ENCODE measurements at regions not wholly inside any gene's neighbourhood (a gene's known extent, or its start where the extent isn't known, plus 50 kb on each side); places are given as distances from the start of the nearest gene placed in this dataset.

DNA sequence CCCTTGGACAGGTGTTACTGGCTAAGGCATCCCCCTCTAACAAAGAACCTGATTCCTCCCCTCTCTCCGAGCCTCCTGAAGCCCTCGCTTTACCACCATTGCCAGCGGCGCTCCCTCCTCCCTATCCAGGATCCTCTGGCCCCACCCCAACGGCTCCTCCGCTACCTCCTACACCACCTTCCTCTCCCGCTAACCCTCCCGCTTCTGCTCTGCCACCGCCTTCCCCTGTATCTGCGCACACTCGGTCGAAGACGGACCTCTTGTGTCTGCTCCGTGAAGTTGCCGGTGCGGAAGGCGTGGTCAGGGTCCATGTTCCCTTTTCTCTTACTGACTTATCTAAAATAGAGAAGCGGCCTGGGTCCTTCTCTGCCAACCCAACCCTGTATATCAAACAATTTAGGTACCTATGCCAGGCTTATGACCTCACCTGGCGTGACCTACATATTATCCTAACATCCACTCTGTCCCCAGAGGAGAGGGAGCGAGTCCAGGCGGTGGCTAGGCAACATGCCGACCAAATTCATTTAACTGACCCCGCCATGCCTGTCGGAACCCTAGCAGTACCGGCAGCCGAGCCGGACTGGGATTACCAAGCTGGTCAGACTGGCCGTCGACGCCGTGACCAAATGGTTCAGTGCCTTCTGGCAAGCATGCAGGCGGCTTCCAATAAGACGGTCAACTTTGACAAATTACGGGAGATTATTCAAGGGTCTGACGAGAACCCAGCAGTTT lies 958.9 kb downstream of the RPA4 start:
- FAIRE-seq, result no peak
- Histone ChIP-seq H3K9me3 (ENCODE audit: control insufficient read depth in 2 of 3, insufficient read depth in 1 of 3, low read length in 3 of 3) (no peaks in the 10 kb centered on the region), H3K4me1 (ENCODE audit: control insufficient read depth in 2 of 3, insufficient read depth in 2 of 3, low read depth in 1 of 3, low read length in 3 of 3) (no peaks in the 10 kb centered on the region), H3K36me3 (ENCODE audit: control insufficient read depth in 2 of 3, insufficient read depth in 3 of 3, low read length in 3 of 3) (no peaks in the 10 kb centered on the region), H3K9ac (ENCODE audit: low read length in 3 of 3) (no peak overlapping the region), H3K4me3 (ENCODE audit: low read length in 3 of 3) (no peak overlapping the region), H3K27ac (ENCODE audit: low read depth in 2 of 2, low read length in 2 of 2) (no peak overlapping the region), H3K27me3 (ENCODE audit: control insufficient read depth, insufficient read depth, low read length) (no peaks in the 10 kb centered on the region)
- no peak for TF ChIP-seq CTCF (IDR thresholded peaks at IDR 0.05; ENCODE audit: borderline replicate concordance, extremely low read depth, insufficient read depth)
- intact Hi-C loops (cut with DNase I), result no loop called here
- peak in 1 of 5 donors; percentile 61 for DNase-seq

DNA sequence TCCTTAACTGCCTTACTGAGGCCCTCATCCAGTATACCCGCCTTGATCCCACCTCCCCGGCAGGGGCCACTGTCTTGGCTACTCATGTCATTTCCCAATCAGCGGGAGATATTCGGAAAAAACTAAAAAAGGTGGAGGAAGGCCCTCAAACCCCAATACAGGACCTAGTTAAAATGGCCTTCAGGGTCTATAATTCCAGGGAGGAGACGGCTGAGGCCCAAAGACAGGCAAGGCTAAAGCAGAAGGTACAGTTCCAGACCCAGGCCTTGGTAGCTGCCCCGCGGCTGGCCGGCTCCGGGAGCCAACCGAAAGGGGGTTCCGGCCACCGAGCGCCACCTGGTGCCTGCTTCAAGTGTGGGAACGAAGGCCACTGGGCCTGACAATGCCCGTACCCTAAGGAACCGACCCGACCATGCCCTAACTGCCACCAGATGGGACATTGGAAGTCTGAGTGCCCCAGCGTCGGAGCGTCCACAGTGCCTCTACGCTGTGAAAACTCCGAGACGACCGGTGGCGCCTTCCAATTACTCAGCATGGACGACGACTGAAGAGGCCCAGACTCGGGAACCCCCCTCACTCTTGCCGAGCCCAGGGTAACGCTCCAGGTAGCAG lies 959.6 kb downstream of the RPA4 start:
- DNase-seq (peak in 1 of 5 donors; percentile 38), FAIRE-seq (no peak)
- intact Hi-C loops (cut with DNase I), result no loop called here
- no peaks in the 10 kb centered on the region for H3K9me3 ChIP-seq (ENCODE audit: control insufficient read depth in 2 of 3, insufficient read depth in 1 of 3, low read length in 3 of 3)
- H3K27me3 ChIP-seq (ENCODE audit: control insufficient read depth, insufficient read depth, low read length), result no peaks in the 10 kb centered on the region
- H3K4me3 ChIP-seq (ENCODE audit: low read length in 3 of 3), result no peak overlapping the region
- no peak overlapping the region for H3K27ac ChIP-seq (ENCODE audit: low read depth in 2 of 2, low read length in 2 of 2)
- no peaks in the 10 kb centered on the region for H3K36me3 ChIP-seq (ENCODE audit: control insufficient read depth in 2 of 3, insufficient read depth in 3 of 3, low read length in 3 of 3)
- no peak overlapping the region for H3K9ac ChIP-seq (ENCODE audit: low read length in 3 of 3)
- H3K4me1 ChIP-seq (ENCODE audit: control insufficient read depth in 2 of 3, insufficient read depth in 2 of 3, low read depth in 1 of 3, low read length in 3 of 3), result no peaks in the 10 kb centered on the region
- no peak for TF ChIP-seq CTCF (IDR thresholded peaks at IDR 0.05; ENCODE audit: borderline replicate concordance, extremely low read depth, insufficient read depth)

DNA sequence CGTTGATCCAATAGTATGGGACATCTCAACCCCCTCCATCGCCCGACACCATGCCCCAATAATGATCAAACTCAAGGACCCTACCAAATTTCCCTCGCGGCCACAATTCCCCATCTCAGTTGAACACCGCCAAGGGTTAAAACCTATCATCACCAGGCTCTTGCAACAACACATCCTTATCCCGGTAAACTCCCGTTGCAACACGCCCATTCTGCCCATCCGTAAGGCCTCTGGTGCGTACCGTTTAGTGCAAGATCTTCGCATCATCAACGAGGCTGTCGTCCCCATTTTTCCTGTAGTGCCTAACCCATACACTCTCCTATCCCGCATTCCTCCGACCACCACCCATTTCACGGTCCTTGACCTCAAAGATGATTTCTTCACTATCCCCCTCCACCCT lies 960.5 kb downstream of the RPA4 start:
- FAIRE-seq, result no peak
- Histone ChIP-seq H3K9ac (ENCODE audit: low read length in 3 of 3) (no peak overlapping the region), H3K27me3 (ENCODE audit: control insufficient read depth, insufficient read depth, low read length) (no peaks in the 10 kb centered on the region), H3K4me1 (ENCODE audit: control insufficient read depth in 2 of 3, insufficient read depth in 2 of 3, low read depth in 1 of 3, low read length in 3 of 3) (no peaks in the 10 kb centered on the region), H3K36me3 (ENCODE audit: control insufficient read depth in 2 of 3, insufficient read depth in 3 of 3, low read length in 3 of 3) (no peaks in the 10 kb centered on the region), H3K4me3 (ENCODE audit: low read length in 3 of 3) (no peak overlapping the region), H3K27ac (ENCODE audit: low read depth in 2 of 2, low read length in 2 of 2) (no peak overlapping the region), H3K9me3 (ENCODE audit: control insufficient read depth in 2 of 3, insufficient read depth in 1 of 3, low read length in 3 of 3) (no peaks in the 10 kb centered on the region)
- intact Hi-C loops (cut with DNase I), result no loop called here
- peak in 1 of 5 donors; percentile 26 for DNase-seq
- no peak for TF ChIP-seq CTCF (IDR thresholded peaks at IDR 0.05; ENCODE audit: borderline replicate concordance, extremely low read depth, insufficient read depth)

All from kidney (tissue), 13 donors.